Lower leg skin (tissue), 3 donors: ENCODE measurements at regions not wholly inside any gene's neighbourhood (a gene's known extent, or its start where the extent isn't known, plus 50 kb on each side); places are given as distances from the start of the nearest gene placed in this dataset.

Experiments
- POLR2A ChIP-seq, 2 donors: fragments of 450-650 bp; IDR thresholded peaks; one replicate each; pipeline ENCODE4 v1.6.1; 2016 to 2017; ENCODE audit warnings: antibody characterized with exemption in 2 of 2, mild to moderate bottlenecking in 1 of 2, moderate library complexity in 1 of 2
- TF ChIP-seq, protein P1 (sequence below), 3 donors: fragments of 450-650 bp; IDR thresholded peaks; one replicate each; pipeline ENCODE4 v1.5.1; 2016; ENCODE audit warnings: antibody characterized with exemption in 3 of 3, mild to moderate bottlenecking in 3 of 3, moderate library complexity in 2 of 3

DNA sequence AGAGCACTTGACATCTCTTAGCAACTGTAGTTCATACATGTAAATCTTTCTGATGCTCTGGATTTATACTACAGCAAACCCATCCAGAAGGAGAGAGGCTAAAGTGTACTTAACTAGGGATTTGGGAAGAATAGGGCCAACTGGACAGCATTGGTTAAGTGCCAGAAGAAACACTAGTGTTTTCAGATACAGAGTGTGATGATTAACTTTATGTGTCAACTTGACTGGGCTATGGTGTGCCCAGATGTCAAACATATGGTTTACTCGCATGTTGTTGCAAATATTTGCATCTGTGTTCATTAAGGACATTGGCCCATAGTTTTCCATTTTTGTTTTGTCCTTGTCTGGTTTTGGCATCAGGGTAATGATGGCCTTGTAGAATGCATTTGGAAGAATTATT is 384.7 kb upstream of the KCND2 start:
- TF ChIP-seq, protein P1, sequence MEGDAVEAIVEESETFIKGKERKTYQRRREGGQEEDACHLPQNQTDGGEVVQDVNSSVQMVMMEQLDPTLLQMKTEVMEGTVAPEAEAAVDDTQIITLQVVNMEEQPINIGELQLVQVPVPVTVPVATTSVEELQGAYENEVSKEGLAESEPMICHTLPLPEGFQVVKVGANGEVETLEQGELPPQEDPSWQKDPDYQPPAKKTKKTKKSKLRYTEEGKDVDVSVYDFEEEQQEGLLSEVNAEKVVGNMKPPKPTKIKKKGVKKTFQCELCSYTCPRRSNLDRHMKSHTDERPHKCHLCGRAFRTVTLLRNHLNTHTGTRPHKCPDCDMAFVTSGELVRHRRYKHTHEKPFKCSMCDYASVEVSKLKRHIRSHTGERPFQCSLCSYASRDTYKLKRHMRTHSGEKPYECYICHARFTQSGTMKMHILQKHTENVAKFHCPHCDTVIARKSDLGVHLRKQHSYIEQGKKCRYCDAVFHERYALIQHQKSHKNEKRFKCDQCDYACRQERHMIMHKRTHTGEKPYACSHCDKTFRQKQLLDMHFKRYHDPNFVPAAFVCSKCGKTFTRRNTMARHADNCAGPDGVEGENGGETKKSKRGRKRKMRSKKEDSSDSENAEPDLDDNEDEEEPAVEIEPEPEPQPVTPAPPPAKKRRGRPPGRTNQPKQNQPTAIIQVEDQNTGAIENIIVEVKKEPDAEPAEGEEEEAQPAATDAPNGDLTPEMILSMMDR (IDR thresholded peaks at IDR 0.05), result no peak
- no peak for TF ChIP-seq POLR2A (IDR thresholded peaks at IDR 0.05)
